ENCODE measurements at regions not wholly inside any gene's neighbourhood (a gene's known extent, or its start where the extent isn't known, plus 50 kb on each side); places are given as distances from the start of the nearest gene placed in this dataset.

DNA sequence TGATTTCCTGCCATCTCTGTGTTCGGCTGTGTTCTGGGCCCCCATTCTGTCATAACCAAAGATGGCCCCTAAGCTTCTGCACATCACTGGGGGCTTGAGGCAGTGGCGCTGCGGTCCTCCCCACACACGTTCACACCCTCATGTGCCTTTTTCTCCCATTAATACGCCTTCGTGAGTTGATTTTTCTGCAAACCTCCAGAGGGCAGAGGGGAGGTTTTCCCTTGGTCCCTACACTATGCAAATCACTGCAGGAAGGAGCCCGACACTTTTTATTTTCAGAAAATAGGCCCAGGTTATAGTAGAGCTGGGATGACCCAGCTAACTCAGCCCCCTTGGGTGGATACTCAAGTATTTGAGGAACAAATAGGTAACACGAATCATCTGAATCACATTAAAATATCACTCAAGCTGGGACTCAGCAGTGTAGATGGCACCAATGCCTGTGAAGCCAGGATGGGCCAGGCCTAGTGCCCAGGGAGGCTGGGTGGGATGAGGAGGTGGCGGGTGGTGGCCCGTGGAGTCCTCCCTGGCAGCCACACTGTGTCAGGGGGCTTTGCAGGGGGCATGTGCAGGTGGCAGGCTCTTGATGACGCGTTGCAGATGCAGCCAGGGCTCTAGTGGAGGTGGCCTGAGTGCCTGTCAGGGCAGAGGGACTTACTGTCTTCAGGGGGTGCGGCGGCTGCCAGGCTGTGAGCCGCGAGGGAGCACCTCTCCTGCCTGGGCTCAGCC is 234.3 kb downstream of the TEX29 start:
- no peaks in the 10 kb centered on the region for H3K4me1 Mint-ChIP-seq
- Histone ChIP-seq H3K27ac (ENCODE audit: low read depth in 1 of 2, low read length in 2 of 2) (no peak overlapping the region), H3K9me3 (replicated peaks in 1 of 2; ENCODE audit: control insufficient read depth in 1 of 2, insufficient read depth in 1 of 2, low read length in 2 of 2) (no peaks in the 10 kb centered on the region), H3K4me3 (replicated peaks in 1 of 3; ENCODE audit: low read depth in 2 of 3, low read length in 3 of 3) (no peak overlapping the region), H2AFZ (ENCODE audit: insufficient read depth, low read depth, low read length, poor library complexity, severe bottlenecking) (no peak overlapping the region), H3K4me2 (replicated peaks; ENCODE audit: extremely low read depth, low read length, poor library complexity, severe bottlenecking) (no peak overlapping the region), H3K36me3 (replicated peaks in 1 of 2; ENCODE audit: control insufficient read depth in 1 of 2, insufficient read depth in 2 of 2, low read length in 2 of 2) (no peaks in the 10 kb centered on the region), H3K27me3 (ENCODE audit: control insufficient read depth in 2 of 2, insufficient read depth in 2 of 2, low read length in 2 of 2) (no peaks in the 10 kb centered on the region), H3K79me2 (ENCODE audit: insufficient read depth, low read length) (no peaks in the 10 kb centered on the region), H3K9ac (ENCODE audit: insufficient read depth, low read length, poor library complexity, severe bottlenecking) (no peak overlapping the region), H4K20me1 (ENCODE audit: insufficient read depth, low read length) (no peaks in the 10 kb centered on the region), H3K4me1 (ENCODE audit: control insufficient read depth in 1 of 2, insufficient read depth in 2 of 2, low read length in 2 of 2) (no peaks in the 10 kb centered on the region)
- peaks cover 1 to 2% (median 2%) of the 10 kb centered on the region in 3 donors for H3K27me3 Mint-ChIP-seq (ENCODE audit: low read depth in 3 of 3)
- intact Hi-C loops (cut with micrococcal nuclease) = no loop called here
- 97% methylated on average over 9 of the region's 16 CpGs for WGBS (ENCODE audit: insufficient coverage)
- TF ChIP-seq, protein P1, sequence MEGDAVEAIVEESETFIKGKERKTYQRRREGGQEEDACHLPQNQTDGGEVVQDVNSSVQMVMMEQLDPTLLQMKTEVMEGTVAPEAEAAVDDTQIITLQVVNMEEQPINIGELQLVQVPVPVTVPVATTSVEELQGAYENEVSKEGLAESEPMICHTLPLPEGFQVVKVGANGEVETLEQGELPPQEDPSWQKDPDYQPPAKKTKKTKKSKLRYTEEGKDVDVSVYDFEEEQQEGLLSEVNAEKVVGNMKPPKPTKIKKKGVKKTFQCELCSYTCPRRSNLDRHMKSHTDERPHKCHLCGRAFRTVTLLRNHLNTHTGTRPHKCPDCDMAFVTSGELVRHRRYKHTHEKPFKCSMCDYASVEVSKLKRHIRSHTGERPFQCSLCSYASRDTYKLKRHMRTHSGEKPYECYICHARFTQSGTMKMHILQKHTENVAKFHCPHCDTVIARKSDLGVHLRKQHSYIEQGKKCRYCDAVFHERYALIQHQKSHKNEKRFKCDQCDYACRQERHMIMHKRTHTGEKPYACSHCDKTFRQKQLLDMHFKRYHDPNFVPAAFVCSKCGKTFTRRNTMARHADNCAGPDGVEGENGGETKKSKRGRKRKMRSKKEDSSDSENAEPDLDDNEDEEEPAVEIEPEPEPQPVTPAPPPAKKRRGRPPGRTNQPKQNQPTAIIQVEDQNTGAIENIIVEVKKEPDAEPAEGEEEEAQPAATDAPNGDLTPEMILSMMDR (IDR thresholded peaks at IDR 0.05) = no peak
- DNase-seq = no peak
- peaks cover 0 to 10% (median 2%) of the 10 kb centered on the region in 7 donors for H3K9me3 Mint-ChIP-seq
- no peak overlapping the region for H3K4me3 Mint-ChIP-seq
- H3K27ac Mint-ChIP-seq = no peak overlapping the region
- H3K36me3 Mint-ChIP-seq = no peaks in the 10 kb centered on the region

DNA sequence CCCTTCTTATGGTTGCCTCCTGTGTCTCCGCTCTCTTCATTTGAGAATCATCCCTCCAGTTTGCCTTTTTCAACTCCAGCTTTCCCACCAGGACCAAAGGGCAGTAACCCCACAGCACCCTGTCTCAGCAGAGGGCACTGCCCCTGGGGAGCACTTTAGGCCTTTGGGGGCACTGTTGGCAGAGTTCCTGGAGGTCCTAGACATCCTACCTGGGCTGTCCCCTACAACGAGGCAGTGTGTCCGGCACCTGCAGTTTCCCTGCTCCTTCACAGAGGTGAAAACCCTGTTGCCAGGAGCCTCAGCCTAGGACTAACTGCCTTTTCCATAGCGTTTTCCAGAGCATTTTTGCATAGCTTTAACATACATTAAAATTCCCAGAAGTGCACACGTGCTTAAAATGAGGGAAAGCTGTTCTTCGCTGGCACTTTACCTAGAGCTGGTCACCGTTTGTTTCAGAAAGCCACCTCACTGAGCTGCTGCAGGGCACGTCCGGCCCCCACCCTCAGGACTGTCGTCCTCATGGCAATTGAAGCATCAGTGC is 234.9 kb downstream of the TEX29 start:
- H3K27ac Mint-ChIP-seq = no peak overlapping the region
- no peaks in the 10 kb centered on the region for H3K27me3 ChIP-seq (ENCODE audit: control insufficient read depth in 2 of 2, insufficient read depth in 2 of 2, low read length in 2 of 2)
- no peak overlapping the region for H3K4me3 Mint-ChIP-seq
- H4K20me1 ChIP-seq (ENCODE audit: insufficient read depth, low read length) = no peaks in the 10 kb centered on the region
- H3K36me3 Mint-ChIP-seq = no peaks in the 10 kb centered on the region
- H3K4me2 ChIP-seq (replicated peaks; ENCODE audit: extremely low read depth, low read length, poor library complexity, severe bottlenecking) = no peak overlapping the region
- H3K4me3 ChIP-seq (replicated peaks in 1 of 3; ENCODE audit: low read depth in 2 of 3, low read length in 3 of 3) = no peak overlapping the region
- no peaks in the 10 kb centered on the region for H3K4me1 Mint-ChIP-seq
- TF ChIP-seq, protein P1 (IDR thresholded peaks at IDR 0.05) = no peak
- no peaks in the 10 kb centered on the region for H3K79me2 ChIP-seq (ENCODE audit: insufficient read depth, low read length)
- 94% methylated on average over 9 of the region's 10 CpGs for WGBS (ENCODE audit: insufficient coverage)
- H3K9ac ChIP-seq (ENCODE audit: insufficient read depth, low read length, poor library complexity, severe bottlenecking) = no peak overlapping the region
- no peaks in the 10 kb centered on the region for H3K36me3 ChIP-seq (replicated peaks in 1 of 2; ENCODE audit: control insufficient read depth in 1 of 2, insufficient read depth in 2 of 2, low read length in 2 of 2)
- H3K4me1 ChIP-seq (ENCODE audit: control insufficient read depth in 1 of 2, insufficient read depth in 2 of 2, low read length in 2 of 2) = no peaks in the 10 kb centered on the region
- no peak for DNase-seq
- no peak overlapping the region for H3K27ac ChIP-seq (ENCODE audit: low read depth in 1 of 2, low read length in 2 of 2)
- H3K27me3 Mint-ChIP-seq (ENCODE audit: low read depth in 3 of 3) = peaks cover 1 to 4% (median 2%) of the 10 kb centered on the region in 3 donors
- H3K9me3 ChIP-seq (replicated peaks in 1 of 2; ENCODE audit: control insufficient read depth in 1 of 2, insufficient read depth in 1 of 2, low read length in 2 of 2) = no peaks in the 10 kb centered on the region
- no peak overlapping the region for H2AFZ ChIP-seq (ENCODE audit: insufficient read depth, low read depth, low read length, poor library complexity, severe bottlenecking)
- peaks cover 0 to 10% (median 0%) of the 10 kb centered on the region in 7 donors for H3K9me3 Mint-ChIP-seq
- intact Hi-C loops (cut with micrococcal nuclease) = no loop called here

Measured in CD14-positive monocyte (primary cell).